ENCODE measurements at regions not wholly inside any gene's neighbourhood (a gene's known extent, or its start where the extent isn't known, plus 50 kb on each side); places are given as distances from the start of the nearest gene placed in this dataset.
"Not testable (repeated sequence)": the region's sequence is repeated elsewhere in the genome, so short reads cannot be mapped to it uniquely, and the experiment has no call there.

DNA sequence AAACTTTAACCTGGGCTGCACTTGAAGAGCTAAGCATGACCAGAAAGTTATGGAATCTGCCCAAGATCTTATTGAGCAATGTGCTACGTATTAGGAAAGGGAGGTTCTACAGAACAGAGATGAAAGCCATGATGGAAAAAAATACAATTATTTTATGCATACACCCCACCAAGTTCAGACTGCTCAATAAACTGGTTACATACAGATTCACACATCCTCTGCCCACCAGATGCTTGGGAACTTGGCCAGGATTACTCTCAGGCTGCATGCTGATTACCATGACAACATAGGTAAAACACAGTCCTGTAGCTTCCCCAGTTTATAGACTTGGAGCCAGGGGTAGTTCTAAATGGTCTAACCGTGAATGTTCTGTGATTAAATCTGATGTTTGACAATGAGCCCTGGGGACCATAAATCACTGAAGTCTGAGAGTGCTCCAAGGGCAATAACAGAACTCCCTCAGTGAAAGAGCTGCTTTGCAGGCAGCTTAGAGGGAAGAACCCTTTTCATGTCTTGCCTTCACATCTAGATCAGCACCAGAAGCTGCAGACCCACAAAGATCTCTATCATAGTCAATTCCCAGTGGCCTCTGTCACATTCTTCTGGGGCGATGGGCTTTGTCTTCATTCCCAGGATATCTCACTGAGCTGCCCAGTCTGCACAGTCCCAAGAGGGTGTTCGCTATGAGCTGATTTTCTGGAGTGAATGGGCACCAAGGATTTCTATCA, 232.2 kb downstream of the EMP1 start:
- Histone ChIP-seq H3K9ac (ENCODE audit: low read length in 2 of 2) (no peak overlapping the region), H3K9me3 (ENCODE audit: control insufficient read depth in 2 of 2, low read length in 2 of 2) (no peaks in the 10 kb centered on the region), H3K36me3 (ENCODE audit: control insufficient read depth in 2 of 2, insufficient read depth in 2 of 2, low read length in 2 of 2) (no peaks in the 10 kb centered on the region), H3K4me1 (ENCODE audit: control insufficient read depth, insufficient read depth, low read length) (no peaks in the 10 kb centered on the region), H3K4me3 (ENCODE audit: low read length in 2 of 2) (no peak overlapping the region), H3K27me3 (ENCODE audit: control insufficient read depth in 1 of 2, insufficient read depth in 2 of 2, low read length in 2 of 2) (no peaks in the 10 kb centered on the region), H3K27ac (ENCODE audit: low read length) (no peak overlapping the region)

DNA sequence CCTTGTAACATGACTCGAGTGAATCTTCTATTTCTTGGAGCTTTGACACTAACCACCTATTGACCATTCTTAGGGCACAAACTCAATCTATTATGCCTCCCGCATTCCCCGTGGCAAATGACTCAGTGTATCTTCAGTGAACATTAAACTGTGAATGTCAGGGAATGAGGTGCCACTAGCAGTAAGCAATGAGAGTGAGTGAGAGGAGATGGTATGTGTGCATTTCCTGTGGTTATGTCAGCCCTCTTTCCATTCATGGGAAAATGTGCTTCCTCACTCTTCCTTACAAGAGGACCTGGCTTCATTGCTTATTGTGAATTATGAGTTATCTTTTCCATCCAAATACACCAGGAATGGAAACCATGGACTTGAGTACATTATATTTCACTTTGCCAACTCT, 229.2 kb downstream of the EMP1 start:
- Histone ChIP-seq H3K4me3 (ENCODE audit: low read length in 2 of 2) (no peak overlapping the region), H3K27ac (ENCODE audit: low read length) (no peak overlapping the region), H3K9ac (ENCODE audit: low read length in 2 of 2) (no peak overlapping the region), H3K27me3 (ENCODE audit: control insufficient read depth in 1 of 2, insufficient read depth in 2 of 2, low read length in 2 of 2) (no peaks in the 10 kb centered on the region), H3K4me1 (ENCODE audit: control insufficient read depth, insufficient read depth, low read length) (no peaks in the 10 kb centered on the region), H3K9me3 (ENCODE audit: control insufficient read depth in 2 of 2, low read length in 2 of 2) (no peaks in the 10 kb centered on the region), H3K36me3 (ENCODE audit: control insufficient read depth in 2 of 2, insufficient read depth in 2 of 2, low read length in 2 of 2) (no peaks in the 10 kb centered on the region)

GRCh38 chr12:13422291-13422690, 225.8 kb downstream of the EMP1 start:
- H3K4me3 ChIP-seq (ENCODE audit: low read length in 2 of 2): no peak overlapping the region
- no peaks in the 10 kb centered on the region for H3K27me3 ChIP-seq (ENCODE audit: control insufficient read depth in 1 of 2, insufficient read depth in 2 of 2, low read length in 2 of 2)
- H3K4me1 ChIP-seq (ENCODE audit: control insufficient read depth, insufficient read depth, low read length): no peaks in the 10 kb centered on the region

GRCh38 chr12:13417516-13417915, 221.0 kb downstream of the EMP1 start:
- Histone ChIP-seq H3K36me3 (ENCODE audit: control insufficient read depth in 2 of 2, insufficient read depth in 2 of 2, low read length in 2 of 2) (no peaks in the 10 kb centered on the region), H3K4me3 (ENCODE audit: low read length in 2 of 2) (no peak overlapping the region), H3K4me1 (ENCODE audit: control insufficient read depth, insufficient read depth, low read length) (no peaks in the 10 kb centered on the region), H3K27me3 (ENCODE audit: control insufficient read depth in 1 of 2, insufficient read depth in 2 of 2, low read length in 2 of 2) (no peaks in the 10 kb centered on the region), H3K9ac (ENCODE audit: low read length in 2 of 2) (no peak overlapping the region), H3K27ac (ENCODE audit: low read length) (no peak overlapping the region), H3K9me3 (ENCODE audit: control insufficient read depth in 2 of 2, low read length in 2 of 2) (no peaks in the 10 kb centered on the region)

More at GRCh38 chr12:13422291-13422690, 225.8 kb downstream of the EMP1 start:
- no peak overlapping the region for H3K9ac ChIP-seq (ENCODE audit: low read length in 2 of 2)
- no peaks in the 10 kb centered on the region for H3K9me3 ChIP-seq (ENCODE audit: control insufficient read depth in 2 of 2, low read length in 2 of 2)
- H3K36me3 ChIP-seq (ENCODE audit: control insufficient read depth in 2 of 2, insufficient read depth in 2 of 2, low read length in 2 of 2): no peaks in the 10 kb centered on the region
- no peak overlapping the region for H3K27ac ChIP-seq (ENCODE audit: low read length)

DNA sequence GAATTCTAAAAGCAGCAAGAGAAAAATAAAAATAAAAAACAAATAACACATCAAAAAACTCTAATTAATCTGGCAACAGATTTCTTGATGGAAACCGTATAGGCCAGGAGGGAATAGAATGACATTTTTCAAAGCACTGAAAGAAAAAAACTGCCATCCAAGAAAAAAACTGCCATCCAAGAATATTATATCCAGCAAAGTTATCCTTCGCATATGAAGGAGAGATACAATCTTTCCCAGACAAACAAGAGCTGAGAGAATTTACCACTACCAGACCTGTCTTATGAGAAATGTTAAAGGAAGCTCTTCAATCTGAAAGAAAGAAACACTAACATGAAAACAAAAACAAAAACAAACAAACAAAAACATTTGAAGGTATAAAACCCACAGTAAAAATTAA, 214.8 kb downstream of the EMP1 start:
- Histone ChIP-seq H3K27ac (ENCODE audit: low read length) (no peak overlapping the region), H3K9ac (ENCODE audit: low read length in 2 of 2) (no peak overlapping the region), H3K4me1 (ENCODE audit: control insufficient read depth, insufficient read depth, low read length) (no peaks in the 10 kb centered on the region), H3K27me3 (ENCODE audit: control insufficient read depth in 1 of 2, insufficient read depth in 2 of 2, low read length in 2 of 2) (no peaks in the 10 kb centered on the region), H3K36me3 (ENCODE audit: control insufficient read depth in 2 of 2, insufficient read depth in 2 of 2, low read length in 2 of 2) (no peaks in the 10 kb centered on the region), H3K9me3 (ENCODE audit: control insufficient read depth in 2 of 2, low read length in 2 of 2) (peaks cover 4 to 5% of the 10 kb centered on the region in 2 donors), H3K4me3 (ENCODE audit: low read length in 2 of 2) (no peak overlapping the region)

- H3K27me3 ChIP-seq (ENCODE audit: control insufficient read depth in 1 of 2, insufficient read depth in 2 of 2, low read length in 2 of 2): peaks cover 0 to 2% of the 10 kb centered on the region in 2 donors
- no peak overlapping the region for H3K27ac ChIP-seq (ENCODE audit: low read length)
- no peak overlapping the region for H3K4me3 ChIP-seq (ENCODE audit: low read length in 2 of 2)
- H3K9ac ChIP-seq (ENCODE audit: low read length in 2 of 2): no peak overlapping the region
- H3K36me3 ChIP-seq (ENCODE audit: control insufficient read depth in 2 of 2, insufficient read depth in 2 of 2, low read length in 2 of 2): no peaks in the 10 kb centered on the region
- no peaks in the 10 kb centered on the region for H3K4me1 ChIP-seq (ENCODE audit: control insufficient read depth, insufficient read depth, low read length)
- peaks cover 4% of the 10 kb centered on the region in 2 donors for H3K9me3 ChIP-seq (ENCODE audit: control insufficient read depth in 2 of 2, low read length in 2 of 2)
These were observed 209.6 kb downstream of the EMP1 start for GRCh38 chr12:13405961-13406703.

DNA sequence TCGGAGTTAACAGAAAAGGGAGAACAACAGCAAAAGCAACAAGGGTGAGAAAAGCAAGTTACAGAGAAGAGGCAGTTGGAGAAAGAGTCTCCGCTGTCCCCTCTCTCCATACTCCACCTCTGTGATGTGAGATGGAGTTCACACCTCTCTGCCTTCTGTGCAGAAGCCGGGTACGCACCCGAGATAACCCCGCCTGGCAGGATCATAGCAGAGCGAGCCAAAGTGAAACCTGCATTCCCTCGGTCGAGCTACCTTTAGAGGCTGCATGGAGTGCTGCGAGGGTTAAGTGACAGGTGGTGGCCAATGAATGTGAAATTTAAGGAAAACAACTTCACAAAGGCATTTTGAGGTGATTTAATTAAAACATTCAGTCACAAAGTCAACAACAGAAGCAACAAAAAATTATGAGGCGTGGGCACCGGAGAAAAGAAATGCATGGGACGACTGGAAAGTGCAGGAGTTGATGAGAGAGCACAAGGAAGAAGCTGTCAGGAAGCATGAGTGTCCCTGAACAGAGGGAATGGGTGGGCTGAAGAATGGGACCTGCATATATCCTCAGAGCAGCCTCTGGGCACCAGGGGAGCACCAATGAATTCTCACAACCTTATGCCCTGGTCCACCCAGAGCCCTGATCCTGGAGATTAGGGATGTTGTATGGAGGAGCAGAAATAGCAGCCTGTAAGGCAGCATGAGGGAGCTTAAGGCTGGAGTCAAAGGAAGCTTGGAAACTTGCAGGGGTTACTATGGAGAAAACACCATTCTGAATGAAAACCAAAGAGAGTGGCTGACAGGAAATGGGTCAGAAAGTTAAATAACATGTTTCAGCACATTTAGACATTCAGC, 208.3 kb downstream of the EMP1 start:
- Histone ChIP-seq H3K4me3 (ENCODE audit: low read length in 2 of 2) (no peak overlapping the region), H3K27me3 (ENCODE audit: control insufficient read depth in 1 of 2, insufficient read depth in 2 of 2, low read length in 2 of 2) (peaks cover 0 to 2% of the 10 kb centered on the region in 2 donors), H3K27ac (ENCODE audit: low read length) (no peak overlapping the region), H3K4me1 (ENCODE audit: control insufficient read depth, insufficient read depth, low read length) (no peaks in the 10 kb centered on the region), H3K9ac (ENCODE audit: low read length in 2 of 2) (no peak overlapping the region), H3K36me3 (ENCODE audit: control insufficient read depth in 2 of 2, insufficient read depth in 2 of 2, low read length in 2 of 2) (no peaks in the 10 kb centered on the region), H3K9me3 (ENCODE audit: control insufficient read depth in 2 of 2, low read length in 2 of 2) (no peaks in the 10 kb centered on the region)

DNA sequence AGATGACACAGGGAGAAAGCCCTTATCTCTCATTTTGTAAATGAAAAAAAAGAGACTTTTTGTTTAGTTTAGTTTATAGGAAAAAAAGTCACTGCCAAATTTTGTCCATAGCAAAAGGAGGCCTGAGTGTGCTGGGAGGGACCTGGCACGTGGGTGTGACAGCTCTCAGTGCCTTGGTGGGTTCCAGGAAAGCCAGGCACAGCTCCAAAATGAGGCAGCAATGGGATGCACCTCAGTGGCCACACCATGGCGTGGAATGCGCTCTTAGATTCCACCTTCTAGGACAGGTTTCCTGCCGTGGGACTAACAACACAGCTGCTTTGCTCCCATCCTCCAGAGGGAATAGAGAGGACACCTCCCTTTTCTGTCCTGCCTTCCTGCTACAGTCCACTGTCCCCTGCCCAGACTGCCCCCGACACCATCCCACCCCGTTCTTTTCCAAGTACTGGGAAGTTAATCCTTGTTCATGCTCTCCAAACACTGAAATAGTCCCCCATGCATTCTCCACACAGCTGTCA, 207.6 kb downstream of the EMP1 start:
- no peak overlapping the region for H3K9ac ChIP-seq (ENCODE audit: low read length in 2 of 2)
- H3K4me3 ChIP-seq (ENCODE audit: low read length in 2 of 2): no peak overlapping the region
- no peaks in the 10 kb centered on the region for H3K4me1 ChIP-seq (ENCODE audit: control insufficient read depth, insufficient read depth, low read length)
- no peaks in the 10 kb centered on the region for H3K9me3 ChIP-seq (ENCODE audit: control insufficient read depth in 2 of 2, low read length in 2 of 2)
- H3K27me3 ChIP-seq (ENCODE audit: control insufficient read depth in 1 of 2, insufficient read depth in 2 of 2, low read length in 2 of 2): peaks cover 0 to 2% of the 10 kb centered on the region in 2 donors
- H3K27ac ChIP-seq (ENCODE audit: low read length): no peak overlapping the region
- H3K36me3 ChIP-seq (ENCODE audit: control insufficient read depth in 2 of 2, insufficient read depth in 2 of 2, low read length in 2 of 2): no peaks in the 10 kb centered on the region

GRCh38 chr12:13391375-13391774, 194.8 kb downstream of the EMP1 start:
- peak overlapping the region; percentile 64 for H3K27ac ChIP-seq (ENCODE audit: low read length)
- not testable (repeated sequence) for H3K27me3 ChIP-seq (ENCODE audit: control insufficient read depth in 1 of 2, insufficient read depth in 2 of 2, low read length in 2 of 2)

DNA sequence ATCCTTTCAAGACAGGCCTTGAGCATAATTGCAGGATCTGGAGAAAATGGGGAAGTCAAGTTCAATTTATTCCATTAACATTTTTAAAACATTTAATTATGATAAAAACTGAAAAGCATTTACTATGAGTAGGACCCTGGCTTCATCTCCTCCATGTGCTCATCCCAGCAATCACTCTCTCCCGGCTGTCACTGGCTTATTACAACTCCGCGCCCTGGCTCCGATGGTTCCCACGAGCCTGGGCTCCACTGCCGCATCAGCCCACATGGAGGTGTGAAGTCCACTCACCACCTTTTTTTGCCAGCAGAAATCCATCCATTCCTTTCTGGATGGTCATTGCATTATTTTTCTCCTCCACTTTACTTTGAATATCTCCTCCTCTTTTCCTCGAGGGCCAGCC, 194.4 kb downstream of the EMP1 start:
- peak overlapping the region; percentile 64 for H3K27ac ChIP-seq (ENCODE audit: low read length)
- no peak overlapping the region for H3K9ac ChIP-seq (ENCODE audit: low read length in 2 of 2)
- peaks cover 15% of the 10 kb centered on the region for H3K4me1 ChIP-seq (ENCODE audit: control insufficient read depth, insufficient read depth, low read length)

More at GRCh38 chr12:13391375-13391774, 194.8 kb downstream of the EMP1 start:
- not testable (repeated sequence) for H3K4me3 ChIP-seq (ENCODE audit: low read length in 2 of 2); H3K9ac ChIP-seq (ENCODE audit: low read length in 2 of 2); H3K9me3 ChIP-seq (ENCODE audit: control insufficient read depth in 2 of 2, low read length in 2 of 2); H3K36me3 ChIP-seq (ENCODE audit: control insufficient read depth in 2 of 2, insufficient read depth in 2 of 2, low read length in 2 of 2)
- peaks cover 15% of the 10 kb centered on the region for H3K4me1 ChIP-seq (ENCODE audit: control insufficient read depth, insufficient read depth, low read length)

More for the DNA sequence above, 194.4 kb downstream of the EMP1 start:
- H3K27me3 ChIP-seq (ENCODE audit: control insufficient read depth in 1 of 2, insufficient read depth in 2 of 2, low read length in 2 of 2): no peaks in the 10 kb centered on the region
- H3K4me3 ChIP-seq (ENCODE audit: low read length in 2 of 2): no peak overlapping the region
- H3K36me3 ChIP-seq (ENCODE audit: control insufficient read depth in 2 of 2, insufficient read depth in 2 of 2, low read length in 2 of 2): no peaks in the 10 kb centered on the region
- no peaks in the 10 kb centered on the region for H3K9me3 ChIP-seq (ENCODE audit: control insufficient read depth in 2 of 2, low read length in 2 of 2)
